ENCODE measurements at regions not wholly inside any gene's neighbourhood (a gene's known extent, or its start where the extent isn't known, plus 50 kb on each side); places are given as distances from the start of the nearest gene placed in this dataset.

DNA sequence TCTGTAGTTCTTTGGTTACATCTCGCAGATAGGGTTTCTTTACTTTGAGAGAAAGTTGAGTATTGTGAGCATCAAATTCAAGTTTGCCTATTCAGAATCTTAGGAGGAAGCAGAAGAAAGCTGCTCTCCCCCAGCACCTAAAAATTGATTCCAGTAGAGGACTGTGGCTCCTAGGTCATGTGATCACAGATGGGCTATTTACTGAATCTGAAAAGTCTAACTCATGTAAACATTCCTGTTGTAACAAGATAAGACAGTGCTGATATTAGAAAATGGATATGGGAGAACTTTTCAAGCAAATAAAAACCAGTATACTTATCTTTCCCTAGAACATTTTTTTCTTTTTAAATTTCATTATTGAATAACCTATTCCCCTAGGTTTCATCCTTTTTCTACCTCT, 308.4 kb upstream of the SLITRK3 start:
- TF ChIP-seq POLR2AphosphoS5 (IDR thresholded peaks at IDR 0.05) = no peak
- TF ChIP-seq POLR2A (IDR thresholded peaks at IDR 0.05) = no peak

All from prostate gland (tissue), 1 donor.